HEK293T (cell line): ENCODE measurements at regions not wholly inside any gene's neighbourhood (a gene's known extent, or its start where the extent isn't known, plus 50 kb on each side); places are given as distances from the start of the nearest gene placed in this dataset.

Source experiments
- ARNT ChIP-seq: fragments of 450-650 bp; IDR thresholded peaks from 2 replicates; pipeline ENCODE4 v1.6.1; 2017; ENCODE audit warnings: mild to moderate bottlenecking
- BHLHE40 ChIP-seq: fragments of 450-650 bp; IDR thresholded peaks from 2 replicates; pipeline ENCODE4 v1.6.1; 2016; ENCODE audit warnings: mild to moderate bottlenecking, moderate library complexity, borderline replicate concordance
- CTBP1 ChIP-seq: fragments of 450-650 bp; IDR thresholded peaks from 2 replicates; pipeline ENCODE4 v1.6.1; 2016; ENCODE audit warnings: borderline replicate concordance
- ELF4 ChIP-seq: fragments of 450-650 bp; IDR thresholded peaks from 2 replicates; pipeline ENCODE4 v1.6.1; 2017; ENCODE audit warnings: antibody characterized with exemption
- FOXA1 ChIP-seq: fragments of 450-650 bp; IDR thresholded peaks from 2 replicates; pipeline ENCODE4 v1.6.1; 2016; ENCODE audit warnings: mild to moderate bottlenecking
- FOXK2 ChIP-seq: fragments of 450-650 bp; IDR thresholded peaks from 2 replicates; pipeline ENCODE4 v1.6.1; 2016; ENCODE audit warnings: mild to moderate bottlenecking
- HDGF ChIP-seq: fragments of 450-650 bp; IDR thresholded peaks from 2 replicates; pipeline ENCODE4 v1.6.1; 2017; ENCODE audit warnings: antibody characterized with exemption, borderline replicate concordance
- L3MBTL2 ChIP-seq: fragments of 450-650 bp; conservative IDR thresholded peaks from 2 replicates; pipeline ENCODE4 v1.6.1; 2016; ENCODE audit warnings: mild to moderate bottlenecking
- LEF1 ChIP-seq: fragments of 450-650 bp; IDR thresholded peaks from 2 replicates; pipeline ENCODE4 v1.6.1; 2017; ENCODE audit warnings: mild to moderate bottlenecking, borderline replicate concordance
- NFRKB ChIP-seq: fragments of 450-650 bp; IDR thresholded peaks from 2 replicates; pipeline ENCODE4 v1.6.1; 2016; ENCODE audit warnings: mild to moderate bottlenecking, moderate library complexity
- SP1 ChIP-seq: fragments of 450-650 bp; IDR thresholded peaks from 2 replicates; pipeline ENCODE4 v1.6.1; 2017
- SUZ12 ChIP-seq: fragments of 450-650 bp; IDR thresholded peaks from 2 replicates; pipeline ENCODE4 v1.6.1; 2016; ENCODE audit warnings: mild to moderate bottlenecking
- TARDBP ChIP-seq: fragments of 450-650 bp; IDR thresholded peaks from 2 replicates; pipeline ENCODE4 v1.6.1; 2016

- TF ChIP-seq BHLHE40 (no peak), FOXK2 (no peak), SUZ12 (no peak), HDGF (no peak), NFRKB (no peak), SP1 (no peak), TARDBP (no peak), ELF4 (no peak), CTBP1 (no peak), L3MBTL2 (no peak), LEF1 (no peak), FOXA1 (no peak), ARNT (no peak)
Observed at GRCh38 chr20:11249683-11250082, 575.9 kb upstream of the JAG1 start.
